ENCODE measurements at regions not wholly inside any gene's neighbourhood (a gene's known extent, or its start where the extent isn't known, plus 50 kb on each side); places are given as distances from the start of the nearest gene placed in this dataset.

DNA sequence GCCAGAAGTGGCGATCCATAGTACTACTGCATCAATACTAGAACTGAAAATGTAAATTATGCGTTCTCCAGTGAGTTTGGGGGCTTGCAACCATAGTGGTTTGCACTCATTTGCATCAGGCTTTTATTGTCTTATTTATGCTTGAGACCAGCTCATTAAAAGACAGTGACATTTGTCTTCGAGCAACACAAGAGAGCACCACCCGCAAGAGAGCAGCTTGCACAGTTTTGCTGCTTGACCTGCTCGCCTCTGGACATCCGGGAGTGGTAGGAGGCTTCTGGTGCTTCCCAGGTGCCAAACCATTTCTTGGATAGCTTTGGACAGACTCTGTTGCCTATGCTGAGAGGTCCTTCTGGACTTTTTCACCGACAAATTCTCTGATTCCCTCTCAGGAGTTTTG is 294.6 kb downstream of the MEX3B start:
- TF ChIP-seq FOXP2 (optimal IDR thresholded peaks at IDR 0.05; ENCODE audit: borderline replicate concordance, extremely low read depth, extremely low read length, insufficient read depth) (no peak), POLR2AphosphoS5 (IDR thresholded peaks at IDR 0.05; ENCODE audit: low read depth, low read length) (no peak)

Data from PFSK-1 (cell line).